ENCODE measurements at regions not wholly inside any gene's neighbourhood (a gene's known extent, or its start where the extent isn't known, plus 50 kb on each side); places are given as distances from the start of the nearest gene placed in this dataset.

DNA sequence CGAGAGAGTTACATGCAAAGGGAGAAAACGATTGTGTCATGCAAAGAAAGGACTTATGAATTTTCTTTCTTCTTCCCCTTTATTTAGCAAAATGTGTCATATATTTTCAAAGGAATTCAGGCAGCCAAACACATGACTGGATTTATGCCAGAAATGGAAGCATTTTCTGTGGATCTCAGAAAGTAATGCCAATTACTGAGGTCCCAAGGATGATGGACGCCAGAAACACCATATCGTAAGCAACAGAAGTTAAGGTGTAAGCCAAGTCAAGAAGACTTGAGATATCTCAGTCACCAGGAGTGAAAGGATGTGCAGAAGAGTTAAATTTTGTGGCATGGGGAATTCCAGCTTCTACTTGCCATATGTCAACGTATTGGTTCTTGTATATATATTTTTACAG is 255.1 kb downstream of the GBA3 start:
- Mint-ChIP-seq H3K4me1 (no peaks in the 10 kb centered on the region), H3K4me3 (no peak overlapping the region)
- POLR2A ChIA-PET = no interaction called here

DNA sequence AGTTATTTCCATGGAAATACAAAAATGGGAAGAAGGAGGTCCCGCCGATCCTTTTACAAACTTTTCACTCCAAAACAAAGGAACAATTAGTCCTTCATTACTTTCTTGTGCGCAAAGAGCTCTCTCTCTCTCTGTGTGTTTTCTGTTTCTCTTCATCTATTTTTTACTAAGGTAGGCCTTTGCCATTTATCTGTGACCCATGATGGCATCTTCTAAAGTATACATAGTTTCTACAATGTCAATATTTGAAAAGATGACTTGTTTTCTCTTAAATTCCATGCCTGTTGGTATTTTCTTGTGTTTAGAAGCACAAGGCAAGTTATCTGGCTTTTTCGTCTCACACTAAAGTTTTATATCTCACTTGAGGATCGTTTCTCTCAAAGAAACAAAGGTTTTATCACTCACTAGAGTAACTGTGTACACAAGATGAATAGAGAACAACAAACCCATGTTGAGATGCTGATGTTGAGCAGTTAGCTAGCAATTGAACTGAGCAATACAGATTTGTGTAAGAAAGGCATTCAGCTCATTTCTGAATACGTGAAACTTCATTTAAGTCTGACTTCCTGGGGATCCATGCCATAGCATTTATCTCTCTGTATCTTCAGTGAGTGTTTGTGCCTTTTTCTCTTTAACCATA is 250.3 kb downstream of the GBA3 start:
- no peak for DNase-seq

More for the DNA sequence above, 255.1 kb downstream of the GBA3 start:
- TF ChIP-seq, protein P1, sequence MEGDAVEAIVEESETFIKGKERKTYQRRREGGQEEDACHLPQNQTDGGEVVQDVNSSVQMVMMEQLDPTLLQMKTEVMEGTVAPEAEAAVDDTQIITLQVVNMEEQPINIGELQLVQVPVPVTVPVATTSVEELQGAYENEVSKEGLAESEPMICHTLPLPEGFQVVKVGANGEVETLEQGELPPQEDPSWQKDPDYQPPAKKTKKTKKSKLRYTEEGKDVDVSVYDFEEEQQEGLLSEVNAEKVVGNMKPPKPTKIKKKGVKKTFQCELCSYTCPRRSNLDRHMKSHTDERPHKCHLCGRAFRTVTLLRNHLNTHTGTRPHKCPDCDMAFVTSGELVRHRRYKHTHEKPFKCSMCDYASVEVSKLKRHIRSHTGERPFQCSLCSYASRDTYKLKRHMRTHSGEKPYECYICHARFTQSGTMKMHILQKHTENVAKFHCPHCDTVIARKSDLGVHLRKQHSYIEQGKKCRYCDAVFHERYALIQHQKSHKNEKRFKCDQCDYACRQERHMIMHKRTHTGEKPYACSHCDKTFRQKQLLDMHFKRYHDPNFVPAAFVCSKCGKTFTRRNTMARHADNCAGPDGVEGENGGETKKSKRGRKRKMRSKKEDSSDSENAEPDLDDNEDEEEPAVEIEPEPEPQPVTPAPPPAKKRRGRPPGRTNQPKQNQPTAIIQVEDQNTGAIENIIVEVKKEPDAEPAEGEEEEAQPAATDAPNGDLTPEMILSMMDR (IDR thresholded peaks at IDR 0.05) = no peak
- no peaks in the 10 kb centered on the region for H3K36me3 Mint-ChIP-seq (ENCODE audit: low read depth)
- intact Hi-C loops (cut with micrococcal nuclease) = no loop called here
- CTCF ChIA-PET = no interaction called here
- DNase-seq (no peak), ATAC-seq (ENCODE audit: low read depth) (no peak)
- peaks cover 1% of the 10 kb centered on the region for H3K9me3 Mint-ChIP-seq
- H3K27ac Mint-ChIP-seq = no peak overlapping the region
- no peaks in the 10 kb centered on the region for H3K27me3 Mint-ChIP-seq

DNA sequence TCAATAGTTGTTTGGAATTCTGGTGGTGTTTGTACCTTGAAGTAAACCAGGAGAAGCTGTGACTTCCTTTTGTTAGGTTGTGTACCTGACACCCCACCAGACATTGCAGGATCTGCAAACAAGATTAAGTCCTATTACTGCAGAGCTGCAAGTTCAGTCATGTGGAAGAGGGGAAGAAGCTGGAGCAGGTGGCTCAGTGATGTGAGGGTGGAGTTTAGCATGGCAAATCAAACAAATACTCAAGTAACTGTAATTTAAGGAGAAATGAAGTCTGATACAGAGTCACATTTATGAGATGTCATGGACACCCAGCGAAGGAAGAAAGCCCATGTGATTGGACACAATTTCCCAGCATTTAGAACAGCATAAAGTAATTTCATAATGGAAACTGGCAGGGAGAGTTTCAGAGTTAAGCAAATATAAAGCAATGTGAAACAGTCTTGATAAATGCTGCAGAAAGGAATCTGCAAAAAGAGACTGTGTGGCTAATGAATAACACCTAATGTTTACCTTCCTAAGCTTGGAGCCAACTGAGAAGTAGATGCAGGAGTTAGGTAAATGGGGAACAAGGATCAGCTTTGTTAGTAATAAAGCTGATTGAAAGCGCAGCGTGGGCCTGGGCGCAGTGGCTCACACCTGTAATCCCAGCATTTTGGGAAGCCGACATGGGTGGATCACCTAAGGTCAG is 249.1 kb downstream of the GBA3 start:
- CTCF ChIA-PET = no interaction called here
- DNase-seq (no peak), ATAC-seq (ENCODE audit: low read depth) (no peak)
- Mint-ChIP-seq H3K27ac (no peak overlapping the region), H3K36me3 (ENCODE audit: low read depth) (no peaks in the 10 kb centered on the region), H3K4me1 (no peaks in the 10 kb centered on the region), H3K4me3 (no peak overlapping the region), H3K9me3 (peaks cover 2% of the 10 kb centered on the region), H3K27me3 (no peaks in the 10 kb centered on the region)
- intact Hi-C loops (cut with micrococcal nuclease) = no loop called here
- TF ChIP-seq, protein P1 (IDR thresholded peaks at IDR 0.05) = no peak
- POLR2A ChIA-PET = no interaction called here

More for the DNA sequence above, 250.3 kb downstream of the GBA3 start:
- Mint-ChIP-seq H3K27ac (no peak overlapping the region), H3K27me3 (no peaks in the 10 kb centered on the region), H3K9me3 (peaks cover 2% of the 10 kb centered on the region), H3K36me3 (ENCODE audit: low read depth) (no peaks in the 10 kb centered on the region), H3K4me1 (no peaks in the 10 kb centered on the region), H3K4me3 (no peak overlapping the region)
- ChIA-PET CTCF (no interaction called here), POLR2A (no interaction called here)
- intact Hi-C loops (cut with micrococcal nuclease) = no loop called here
- TF ChIP-seq, protein P1 (IDR thresholded peaks at IDR 0.05) = no peak
- no peak for ATAC-seq (ENCODE audit: low read depth)

DNA sequence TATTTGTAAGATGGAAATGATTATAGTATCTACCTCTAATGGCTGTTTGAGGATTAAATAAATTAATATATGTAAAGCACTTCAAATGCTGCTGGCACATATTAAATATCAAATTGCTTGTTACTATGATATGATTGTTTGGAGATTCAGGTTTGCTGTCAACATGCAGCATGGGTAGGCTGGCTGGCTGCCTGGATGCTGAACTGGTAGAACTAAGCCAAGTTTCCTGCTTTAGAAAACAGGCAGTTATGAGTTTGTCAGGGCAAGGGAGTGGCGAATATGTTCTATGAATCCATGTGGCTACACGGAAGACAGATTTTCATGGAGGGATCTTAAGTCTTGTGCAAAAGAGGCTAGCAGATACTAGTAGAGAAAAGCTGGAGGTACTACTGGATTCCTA is 239.6 kb downstream of the GBA3 start:
- intact Hi-C loops (cut with micrococcal nuclease) = no loop called here
- no peaks in the 10 kb centered on the region for H3K27me3 Mint-ChIP-seq
- TF ChIP-seq, protein P1 (IDR thresholded peaks at IDR 0.05) = no peak
- no peak overlapping the region for H3K27ac Mint-ChIP-seq
- ChIA-PET POLR2A (no interaction called here), CTCF (no interaction called here)
- no peaks in the 10 kb centered on the region for H3K36me3 Mint-ChIP-seq (ENCODE audit: low read depth)
- H3K4me3 Mint-ChIP-seq = no peak overlapping the region
- H3K9me3 Mint-ChIP-seq = peaks cover 3% of the 10 kb centered on the region
- DNase-seq (no peak), ATAC-seq (ENCODE audit: low read depth) (no peak)
- no peaks in the 10 kb centered on the region for H3K4me1 Mint-ChIP-seq

DNA sequence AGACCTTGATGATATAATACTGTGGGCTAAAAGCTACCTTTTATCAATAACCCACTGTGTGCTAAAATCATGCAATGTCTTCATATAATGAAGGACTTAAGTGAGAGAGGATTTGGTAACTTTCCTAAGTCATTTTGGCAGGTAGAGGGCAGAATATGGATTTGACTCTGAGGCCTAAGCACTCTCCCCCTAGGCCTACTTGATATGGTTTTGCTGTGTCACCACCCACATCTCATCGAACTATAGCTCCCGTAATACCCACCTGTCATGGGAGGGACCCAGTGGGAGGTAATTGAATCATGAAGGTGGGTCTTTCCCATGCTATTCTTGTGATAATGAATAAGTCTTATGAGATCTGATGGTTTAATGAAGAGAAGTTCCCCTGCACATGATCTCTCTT is 229.7 kb downstream of the GBA3 start:
- H3K27me3 Mint-ChIP-seq = no peaks in the 10 kb centered on the region
- ATAC-seq (ENCODE audit: low read depth) (no peak), DNase-seq (no peak)
- TF ChIP-seq, protein P1 (IDR thresholded peaks at IDR 0.05) = no peak
- ChIA-PET CTCF (no interaction called here), POLR2A (no interaction called here)
- H3K36me3 Mint-ChIP-seq (ENCODE audit: low read depth) = no peaks in the 10 kb centered on the region
- H3K9me3 Mint-ChIP-seq = peaks cover 14% of the 10 kb centered on the region
- no peaks in the 10 kb centered on the region for H3K4me1 Mint-ChIP-seq
- intact Hi-C loops (cut with micrococcal nuclease) = no loop called here
- no peak overlapping the region for H3K4me3 Mint-ChIP-seq
- H3K27ac Mint-ChIP-seq = no peak overlapping the region

All from activated B cell treated with CpG ODN at 0.5 μM for 24 hours (primary cell).